Right ventricle myocardium inferior (tissue), 1 donor: ENCODE measurements at regions not wholly inside any gene's neighbourhood (a gene's known extent, or its start where the extent isn't known, plus 50 kb on each side); places are given as distances from the start of the nearest gene placed in this dataset.
"Not testable (repeated sequence)": the region's sequence is repeated elsewhere in the genome, so short reads cannot be mapped to it uniquely, and the experiment has no call there.

Source experiments
- ATAC-seq: fragments of 200-7000 bp; cut with Tn5 transposase; one replicate; pipeline ENCODE4 v1.9.1; 2020; ENCODE audit warnings: mild to moderate bottlenecking, moderate library complexity
- DNase-seq: peaks from one replicate; pipeline ENCODE4 v3.0.0; 2021; ENCODE audit errors: missing footprints
- intact Hi-C: fragments of 100-400 bp; cut with DNase I; formaldehyde crosslinking; loops from one replicate; pipeline ENCODE4 v1.11.0; 2022
- donor health status: DM: no; HTN: yes; CAD: no; lungs with severe emphysema.

- no peak for DNase-seq
- intact Hi-C loops: no loop called here
- ATAC-seq: no peak
Measured at GRCh38 chr5:8700222-8700621, 831.3 kb downstream of the MTRR start.

DNA sequence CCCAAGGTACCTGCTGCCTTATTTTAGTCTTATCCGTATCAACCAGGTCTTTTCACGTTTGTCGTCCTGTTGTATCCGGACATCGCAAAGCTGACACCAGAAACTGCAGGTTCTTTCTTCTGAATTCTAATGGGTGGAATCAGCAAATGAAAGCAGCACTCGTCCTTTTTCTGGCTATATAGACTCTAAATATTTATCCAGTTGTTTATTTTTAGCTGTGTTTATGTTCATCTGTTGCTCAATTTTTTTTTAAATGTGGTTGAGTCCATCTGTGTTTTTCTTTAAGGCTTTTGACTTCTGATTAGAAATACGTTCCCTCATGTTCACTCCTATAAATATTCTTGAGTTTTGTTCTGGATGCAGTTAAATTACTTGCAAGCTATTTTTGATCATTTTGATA is 831.7 kb downstream of the MTRR start:
- DNase-seq (no peak), ATAC-seq (no peak)
- intact Hi-C loops: no loop called here

- DNase-seq (no peak), ATAC-seq (no peak)
- intact Hi-C loops: no loop called here
Measured at GRCh38 chr5:8701251-8701650, 832.3 kb downstream of the MTRR start.

DNA sequence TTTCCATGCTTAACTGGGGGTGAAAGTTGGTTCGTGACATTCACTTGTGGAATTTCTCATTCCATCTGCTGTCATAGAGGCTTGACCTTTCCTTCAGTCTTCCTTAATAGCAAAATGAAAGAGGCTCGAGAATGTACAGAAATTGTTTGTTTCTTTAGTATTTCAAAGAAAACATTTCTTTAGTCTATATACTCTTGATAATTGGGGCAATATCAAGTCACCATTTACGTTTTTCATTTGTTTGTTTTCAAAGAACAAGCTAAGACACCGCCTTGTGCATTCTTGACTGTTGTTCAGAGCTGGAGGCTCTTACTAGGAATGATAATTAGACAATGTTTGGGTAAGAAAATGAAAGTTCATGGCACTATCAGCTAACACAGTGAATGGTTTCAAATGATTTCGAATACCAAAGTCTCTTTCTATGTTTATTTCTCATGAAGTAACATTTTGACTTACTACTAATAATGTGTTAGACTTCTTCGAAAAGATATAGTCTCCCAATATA is 835.4 kb downstream of the SEMA5A start:
- intact Hi-C loops: no loop called here
- no peak for DNase-seq
- ATAC-seq: no peak

DNA sequence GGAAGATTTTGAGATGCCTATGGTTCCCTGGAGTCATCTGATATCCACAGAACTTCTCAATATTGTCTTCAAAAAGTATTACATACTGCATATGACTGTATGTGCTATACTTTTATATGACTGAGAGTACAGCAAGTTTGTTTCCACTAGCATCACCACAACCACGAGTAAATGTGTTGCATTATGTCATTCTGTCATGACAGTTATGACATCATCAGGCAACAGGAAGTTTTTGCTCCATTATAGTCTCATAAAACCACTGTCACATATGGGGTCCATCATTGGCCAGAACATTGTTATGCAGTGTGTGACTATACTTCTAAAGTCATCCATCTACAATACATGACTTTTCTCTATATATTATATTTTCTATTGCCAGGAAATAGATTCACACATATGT is 831.7 kb downstream of the SEMA5A start:
- intact Hi-C loops: no loop called here
- ATAC-seq: no peak

DNA sequence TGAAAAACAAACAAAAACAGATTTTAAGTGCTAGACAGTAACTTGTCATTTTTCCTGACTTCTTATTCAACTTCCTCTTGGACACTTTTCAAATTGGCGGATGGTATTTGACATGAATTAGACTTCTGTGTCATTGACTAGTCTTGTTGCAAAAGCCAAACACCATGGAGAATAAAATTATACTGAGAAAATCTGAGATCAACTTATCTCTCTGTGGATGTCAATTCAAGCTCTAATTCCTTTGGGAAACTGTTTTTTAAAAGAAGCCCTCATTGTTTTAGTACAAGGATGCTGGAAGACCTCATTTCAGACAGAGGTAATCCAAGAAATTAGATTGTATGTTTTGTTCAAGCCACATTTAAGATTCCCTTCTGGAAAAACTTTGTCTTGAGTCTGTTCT is 831.0 kb downstream of the SEMA5A start:
- intact Hi-C loops: no loop called here
- DNase-seq (no peak), ATAC-seq (no peak)

More for the DNA sequence above, 831.7 kb downstream of the SEMA5A start:
- DNase-seq: no peak

- intact Hi-C loops: no loop called here
- DNase-seq: no peak
- no peak for ATAC-seq
Measured at GRCh38 chr5:8719796-8720195, 826.1 kb downstream of the SEMA5A start.

GRCh38 chr5:8720506-8720905 is 825.4 kb downstream of the SEMA5A start:
- no peak for ATAC-seq
- intact Hi-C loops: no loop called here
- DNase-seq: no peak

DNA sequence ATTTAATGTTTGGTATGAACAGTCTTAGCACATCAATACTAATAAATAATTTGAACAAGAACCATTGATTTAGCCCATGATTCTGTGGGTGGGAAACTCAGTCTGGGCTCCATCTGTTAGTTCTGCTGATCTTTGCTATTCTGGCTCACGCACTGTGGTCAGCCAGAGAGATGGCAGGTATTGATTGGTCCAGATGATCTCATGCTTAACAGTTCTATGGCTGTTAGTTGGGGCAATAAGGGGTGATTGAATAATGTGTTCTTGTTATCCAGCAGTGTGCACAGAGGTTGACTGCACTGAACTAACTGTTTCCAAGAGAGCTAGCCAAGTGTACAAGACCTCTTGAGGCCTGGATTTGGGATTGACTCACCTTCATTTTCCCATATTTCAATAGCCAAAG is 824.3 kb downstream of the SEMA5A start:
- ATAC-seq (no peak), DNase-seq (no peak)
- intact Hi-C loops: no loop called here

- intact Hi-C loops: no loop called here
- no peak for ATAC-seq
- no peak for DNase-seq
Measured at GRCh38 chr5:8726383-8727036, 819.4 kb downstream of the SEMA5A start.

DNA sequence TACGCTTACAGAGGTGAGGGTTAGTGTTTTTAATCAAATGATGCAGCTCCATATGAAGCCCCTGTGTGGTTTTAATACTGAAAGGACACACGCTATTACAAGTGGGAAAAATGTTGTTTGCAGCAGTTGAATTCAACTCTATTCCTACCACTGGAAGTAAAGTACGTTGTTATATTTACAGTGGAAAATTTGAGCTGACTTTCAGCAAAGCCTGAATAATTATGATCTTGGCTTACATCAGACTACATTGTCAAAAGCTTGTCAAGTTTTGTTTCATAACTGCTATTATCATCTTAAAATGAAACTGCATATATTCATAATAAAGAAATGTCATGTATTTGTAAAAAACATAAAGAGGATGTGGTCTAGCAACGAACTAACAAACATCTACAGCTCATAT is 818.5 kb downstream of the SEMA5A start:
- DNase-seq (no peak), ATAC-seq (no peak)
- intact Hi-C loops: no loop called here

DNA sequence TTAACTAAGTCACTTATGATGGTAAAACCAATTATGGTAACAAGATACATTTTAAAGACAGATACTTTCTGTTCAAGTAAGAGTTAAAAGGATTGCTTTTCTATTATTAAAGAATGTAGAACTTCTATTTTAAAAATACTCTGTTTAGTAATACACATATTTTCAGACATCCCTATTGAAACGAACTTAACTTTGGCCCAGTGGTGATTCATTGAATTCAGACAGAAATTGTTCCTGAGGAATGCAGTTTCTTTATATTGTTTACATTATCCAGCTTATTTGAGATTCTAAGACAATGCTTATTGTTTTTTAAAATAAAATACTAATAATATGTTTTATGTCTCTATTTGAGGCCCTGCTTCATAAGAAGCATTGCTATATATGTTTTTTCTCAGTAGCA is 816.4 kb downstream of the SEMA5A start:
- DNase-seq: no peak
- intact Hi-C loops: no loop called here
- ATAC-seq: no peak

DNA sequence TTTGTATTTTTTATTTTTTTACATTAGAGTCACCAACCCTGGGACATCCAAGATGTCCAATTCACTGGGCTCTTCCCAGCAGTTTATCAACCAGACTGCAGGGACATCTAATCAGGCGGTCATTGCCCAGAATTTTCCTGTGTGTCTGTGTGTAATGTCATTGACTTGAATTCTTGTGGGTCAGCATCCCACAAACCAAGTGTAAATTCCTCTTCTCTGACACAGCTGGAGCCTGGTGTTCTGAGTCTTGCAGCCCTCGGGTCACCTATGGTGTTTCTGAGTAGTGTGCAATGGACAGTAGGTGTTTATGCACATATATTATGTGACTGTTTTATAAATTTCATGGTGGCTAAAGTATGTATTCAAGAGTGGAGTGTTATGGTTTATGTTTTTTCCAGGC is 815.7 kb downstream of the SEMA5A start:
- no peak for DNase-seq
- no peak for ATAC-seq
- intact Hi-C loops: no loop called here

- DNase-seq, intact Hi-C loops, ATAC-seq: not testable (repeated sequence)
Measured at GRCh38 chr5:8731110-8731509, 814.8 kb downstream of the SEMA5A start.

DNA sequence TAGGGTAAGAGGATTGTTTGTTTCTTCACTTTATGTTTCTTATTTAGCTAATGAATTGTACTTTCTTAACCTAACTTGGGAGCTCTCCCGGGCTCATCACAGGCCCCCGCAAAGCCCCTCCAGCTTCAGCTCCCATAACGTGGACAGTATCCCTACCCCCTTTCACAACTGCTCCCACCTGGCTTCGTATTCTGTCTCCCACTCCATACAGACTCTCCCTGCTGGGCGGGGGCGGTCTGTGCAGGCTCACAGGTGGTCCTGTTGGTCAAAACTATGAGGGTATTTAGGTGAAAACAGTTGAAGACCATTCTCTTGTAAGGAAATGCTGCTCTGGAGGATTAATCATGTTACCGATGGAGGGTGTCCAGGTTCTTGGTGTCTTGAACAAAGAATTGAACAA is 805.3 kb downstream of the SEMA5A start:
- DNase-seq (no peak), ATAC-seq (no peak)
- intact Hi-C loops: no loop called here

DNA sequence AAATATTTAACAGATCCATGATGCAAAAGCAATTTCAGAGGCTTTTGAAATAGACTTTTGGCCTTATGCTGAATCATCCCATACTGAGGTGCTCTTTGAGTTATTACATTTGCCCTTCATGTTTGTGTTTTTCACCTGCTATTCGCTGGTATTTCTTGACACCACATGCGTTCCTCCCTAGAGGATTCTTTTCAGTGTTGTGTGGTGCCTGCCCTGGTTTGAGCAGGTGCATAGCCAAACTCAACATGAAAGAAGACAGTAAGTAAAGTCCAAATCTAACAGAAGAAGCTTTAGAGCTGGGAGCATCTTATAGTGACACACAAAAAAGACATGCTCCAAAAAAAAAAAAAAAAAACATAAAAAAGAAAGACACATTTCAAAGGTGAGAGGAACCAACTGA is 796.3 kb downstream of the SEMA5A start:
- ATAC-seq: no peak
- intact Hi-C loops: no loop called here
- DNase-seq: no peak

DNA sequence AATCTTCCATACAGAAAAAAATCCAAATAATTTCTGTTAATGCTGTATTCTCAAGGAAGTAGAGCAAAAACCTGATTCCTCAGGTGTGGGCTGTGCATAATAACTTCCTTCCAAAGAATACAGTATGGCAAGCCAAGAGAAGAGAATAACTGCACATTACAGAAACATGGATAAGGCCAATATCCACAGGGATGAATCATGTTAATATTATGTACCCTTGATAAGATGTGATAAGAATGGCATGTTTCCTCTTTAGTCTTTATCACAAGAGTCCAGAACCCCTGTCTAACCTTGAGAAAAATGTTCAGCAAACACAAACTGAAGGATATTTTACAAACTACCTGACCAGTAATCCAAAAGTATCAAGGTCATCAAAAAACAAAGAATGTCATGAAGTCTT is 795.8 kb downstream of the SEMA5A start:
- intact Hi-C loops: no loop called here
- DNase-seq (no peak), ATAC-seq (no peak)

DNA sequence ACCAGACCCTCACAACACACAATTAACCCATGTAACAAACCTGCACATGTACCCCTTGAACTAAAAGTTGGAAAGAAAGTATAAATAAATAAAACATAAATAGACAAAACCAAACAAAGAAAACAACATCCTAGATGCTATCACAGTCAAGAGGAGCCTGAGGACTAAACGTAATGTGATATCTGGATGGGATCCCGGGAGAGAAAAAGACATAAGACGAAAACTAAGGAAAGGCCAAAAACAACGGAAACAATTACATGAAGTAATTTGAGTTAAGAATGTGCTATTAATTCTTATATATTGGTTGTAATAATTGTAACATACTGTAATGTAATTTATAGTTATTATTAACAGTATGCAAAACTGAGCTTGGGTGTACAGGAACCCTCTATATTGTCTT is 793.9 kb downstream of the SEMA5A start:
- ATAC-seq: no peak
- intact Hi-C loops: no loop called here
- DNase-seq: no peak

GRCh38 chr5:8752595-8752994 is 793.3 kb downstream of the SEMA5A start:
- DNase-seq (no peak), ATAC-seq (no peak)
- intact Hi-C loops: no loop called here

DNA sequence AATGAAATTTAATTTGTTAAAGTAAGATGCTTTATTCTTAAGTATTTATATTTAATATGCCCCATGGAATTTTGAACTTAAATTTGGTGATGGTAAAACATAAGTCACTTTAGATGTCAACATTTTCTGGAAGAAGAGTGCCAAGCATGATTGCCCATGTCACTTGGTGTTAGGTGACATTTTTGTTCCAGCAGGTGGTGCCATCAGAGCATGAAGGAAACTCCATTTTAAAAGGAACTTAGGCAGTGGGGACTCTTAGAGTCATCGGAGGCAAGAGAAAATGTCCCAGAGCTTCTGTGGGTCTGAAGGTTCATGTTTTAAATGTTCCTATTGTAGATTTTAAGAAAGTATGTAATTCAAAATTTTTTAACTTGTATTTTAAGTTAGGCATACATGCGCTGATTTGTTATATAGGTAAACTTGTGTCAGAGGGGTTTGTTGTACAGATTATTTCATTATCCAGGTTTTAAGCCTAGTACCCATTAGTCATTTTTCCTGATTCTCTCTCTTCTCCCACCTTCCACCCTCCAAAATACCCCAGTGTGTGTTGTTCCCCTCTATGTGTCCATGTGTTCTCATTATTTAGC is 789.3 kb downstream of the SEMA5A start:
- ATAC-seq (no peak), DNase-seq (no peak)
- intact Hi-C loops: loop anchor here (5.0 kb wide), 1 partner anchor 451 kb away; no protein-coding TSS in a partner anchor

- DNase-seq: no peak
- intact Hi-C loops: no loop called here
- no peak for ATAC-seq
Measured at GRCh38 chr5:8765886-8766285, 780.0 kb downstream of the SEMA5A start.
